ENCODE measurements at regions not wholly inside any gene's neighbourhood (a gene's known extent, or its start where the extent isn't known, plus 50 kb on each side); places are given as distances from the start of the nearest gene placed in this dataset.

DNA sequence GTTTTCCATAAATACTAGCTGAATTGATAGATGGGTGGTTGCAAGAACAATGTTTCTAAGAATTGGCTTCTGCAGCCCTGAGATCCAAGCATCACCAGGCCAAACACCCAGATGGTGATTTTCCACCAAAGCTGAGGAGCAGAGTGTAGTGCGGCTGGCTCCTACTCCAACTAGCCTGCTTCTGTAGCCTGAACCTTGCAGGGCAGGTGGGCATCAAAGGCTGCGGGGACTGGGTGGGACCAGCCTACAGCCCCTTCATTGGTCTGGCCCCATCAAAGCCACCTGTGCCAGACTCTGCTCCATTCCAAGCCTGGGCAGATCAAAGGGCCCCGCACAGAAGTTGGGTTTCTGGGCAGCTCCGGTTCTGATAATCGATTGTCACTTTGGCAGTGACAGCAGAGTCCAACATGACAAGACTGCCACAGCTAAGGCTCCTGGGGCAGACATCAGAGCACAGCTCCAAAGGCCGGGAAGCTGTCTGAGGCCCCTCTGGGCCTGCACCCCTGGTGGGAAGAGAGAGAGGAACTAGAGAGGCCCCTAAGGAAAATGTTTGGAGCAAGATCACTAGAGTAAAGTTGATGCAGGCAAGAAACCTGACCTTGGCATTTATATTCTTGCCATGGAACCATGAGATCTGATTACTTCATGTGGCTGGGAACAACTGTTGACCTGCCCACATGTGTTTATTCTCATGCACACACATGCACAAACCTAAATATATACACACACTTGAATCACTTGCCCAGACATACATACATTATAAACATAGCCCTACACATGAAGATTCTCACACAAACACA lies 582.9 kb downstream of the INSC start:
- intact Hi-C loops (cut with DNase I, micrococcal nuclease) = no loop called here
- Mint-ChIP-seq H3K9me3 (ENCODE audit: low read depth) (no peaks in the 10 kb centered on the region), H3K27ac (no peak overlapping the region), H3K36me3 (ENCODE audit: low read depth) (no peaks in the 10 kb centered on the region), H3K4me3 (no peak overlapping the region), H3K27me3 (peaks cover 1% of the 10 kb centered on the region), H3K4me1 (no peaks in the 10 kb centered on the region)
- ATAC-seq (no peak), DNase-seq (no peak)
- POLR2A ChIA-PET = interaction anchor here (0.6 kb wide), 1 partner anchor 26 kb away, joined by 3 read pairs; no protein-coding TSS in a partner anchor
- CTCF ChIA-PET = no interaction called here

- ATAC-seq = no peak
- Mint-ChIP-seq H3K36me3 (ENCODE audit: low read depth) (no peaks in the 10 kb centered on the region), H3K27ac (no peak overlapping the region), H3K27me3 (no peaks in the 10 kb centered on the region), H3K9me3 (ENCODE audit: low read depth) (no peaks in the 10 kb centered on the region), H3K4me1 (no peaks in the 10 kb centered on the region), H3K4me3 (no peak overlapping the region)
- CTCF ChIA-PET = no interaction called here
- POLR2A ChIA-PET = no interaction called here
- intact Hi-C loops (cut with DNase I, micrococcal nuclease) = no loop called here
- DNase-seq = no peak
Observed at GRCh38 chr11:15698855-15699254, 584.1 kb downstream of the INSC start.

DNA sequence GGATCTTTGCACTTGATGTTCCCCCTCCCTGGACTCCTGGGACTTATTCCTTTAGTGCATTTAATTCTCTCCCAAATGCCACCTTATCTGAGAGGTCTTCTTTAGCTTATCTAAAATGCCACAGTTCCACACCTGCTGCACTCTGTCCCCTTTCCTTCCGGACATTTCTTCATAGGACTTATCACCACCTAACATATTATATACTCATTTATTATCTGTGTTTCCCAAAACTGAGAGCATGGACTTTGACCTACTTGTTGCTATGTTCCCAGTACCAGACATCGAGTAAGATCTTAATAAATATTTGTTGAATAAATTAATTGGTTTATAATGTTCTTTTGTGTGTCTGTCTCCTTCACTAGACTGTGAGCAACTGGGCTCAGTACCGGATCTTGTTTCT lies 585.3 kb downstream of the INSC start:
- H3K9me3 Mint-ChIP-seq (ENCODE audit: low read depth) = no peaks in the 10 kb centered on the region
- no peaks in the 10 kb centered on the region for H3K4me1 Mint-ChIP-seq
- ATAC-seq (no peak), DNase-seq (no peak)
- ChIA-PET CTCF (no interaction called here), POLR2A (no interaction called here)
- no peaks in the 10 kb centered on the region for H3K36me3 Mint-ChIP-seq (ENCODE audit: low read depth)
- H3K4me3 Mint-ChIP-seq = no peak overlapping the region
- no peak overlapping the region for H3K27ac Mint-ChIP-seq
- H3K27me3 Mint-ChIP-seq = no peaks in the 10 kb centered on the region
- intact Hi-C loops (cut with DNase I, micrococcal nuclease) = no loop called here

- no peak overlapping the region for H3K27ac Mint-ChIP-seq
- no peaks in the 10 kb centered on the region for H3K36me3 Mint-ChIP-seq (ENCODE audit: low read depth)
- no peaks in the 10 kb centered on the region for H3K9me3 Mint-ChIP-seq (ENCODE audit: low read depth)
- no peak for ATAC-seq
- no peaks in the 10 kb centered on the region for H3K4me1 Mint-ChIP-seq
- H3K4me3 Mint-ChIP-seq = no peak overlapping the region
- DNase-seq = no peak
- ChIA-PET CTCF (no interaction called here), POLR2A (no interaction called here)
- no peaks in the 10 kb centered on the region for H3K27me3 Mint-ChIP-seq
- intact Hi-C loops (cut with DNase I, micrococcal nuclease) = no loop called here
Observed at GRCh38 chr11:15700456-15700855, 585.7 kb downstream of the INSC start.

GRCh38 chr11:15704064-15704463 lies 589.3 kb downstream of the INSC start:
- no peak overlapping the region for H3K4me3 Mint-ChIP-seq
- ChIA-PET CTCF (no interaction called here), POLR2A (no interaction called here)
- H3K27me3 Mint-ChIP-seq = peaks cover 3% of the 10 kb centered on the region
- ATAC-seq (no peak), DNase-seq (no peak)
- intact Hi-C loops (cut with DNase I, micrococcal nuclease) = no loop called here
- H3K4me1 Mint-ChIP-seq = no peaks in the 10 kb centered on the region
- H3K27ac Mint-ChIP-seq = no peak overlapping the region
- H3K9me3 Mint-ChIP-seq (ENCODE audit: low read depth) = no peaks in the 10 kb centered on the region
- H3K36me3 Mint-ChIP-seq (ENCODE audit: low read depth) = no peaks in the 10 kb centered on the region

- CTCF ChIA-PET = no interaction called here
- Mint-ChIP-seq H3K4me1 (no peaks in the 10 kb centered on the region), H3K36me3 (ENCODE audit: low read depth) (no peaks in the 10 kb centered on the region), H3K27ac (no peak overlapping the region), H3K27me3 (peaks cover 3% of the 10 kb centered on the region), H3K4me3 (no peak overlapping the region), H3K9me3 (ENCODE audit: low read depth) (no peaks in the 10 kb centered on the region)
- POLR2A ChIA-PET = no interaction called here
- intact Hi-C loops (cut with DNase I, micrococcal nuclease) = no loop called here
- no peak for DNase-seq
- ATAC-seq = no peak
Observed at GRCh38 chr11:15704556-15704955, 589.8 kb downstream of the INSC start.

GRCh38 chr11:15705891-15706290 lies 591.2 kb downstream of the INSC start:
- Mint-ChIP-seq H3K27ac (no peak overlapping the region), H3K9me3 (ENCODE audit: low read depth) (no peaks in the 10 kb centered on the region), H3K4me1 (no peaks in the 10 kb centered on the region), H3K4me3 (no peak overlapping the region), H3K36me3 (ENCODE audit: low read depth) (no peaks in the 10 kb centered on the region), H3K27me3 (peaks cover 3% of the 10 kb centered on the region)
- intact Hi-C loops (cut with DNase I, micrococcal nuclease) = no loop called here
- DNase-seq (no peak), ATAC-seq (no peak)
- ChIA-PET POLR2A (no interaction called here), CTCF (no interaction called here)

DNA sequence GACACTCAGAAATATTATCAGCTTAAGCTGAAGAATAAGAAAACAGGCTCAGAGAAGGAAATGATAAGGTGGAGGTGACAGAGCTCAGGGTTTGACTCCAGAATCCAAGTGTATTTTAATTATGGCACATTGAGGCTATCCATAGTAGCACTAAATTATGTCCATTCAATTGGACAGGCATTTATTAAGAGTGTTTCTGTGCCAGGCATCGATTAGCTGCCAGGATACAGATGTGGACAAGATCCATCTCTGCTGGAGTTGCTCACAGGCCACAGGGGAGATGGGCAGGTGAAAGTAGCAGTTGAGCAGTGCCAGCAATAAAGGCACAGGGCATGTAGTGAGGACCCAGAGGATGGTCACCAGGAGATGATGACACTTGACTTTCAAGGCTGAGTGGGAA lies 592.5 kb downstream of the INSC start:
- intact Hi-C loops (cut with DNase I, micrococcal nuclease) = no loop called here

GRCh38 chr11:15707971-15708370 lies 593.2 kb downstream of the INSC start:
- H3K27ac Mint-ChIP-seq = no peak overlapping the region
- H3K36me3 Mint-ChIP-seq (ENCODE audit: low read depth) = no peaks in the 10 kb centered on the region
- no peak for DNase-seq
- H3K27me3 Mint-ChIP-seq = peaks cover 3% of the 10 kb centered on the region
- no peak for ATAC-seq
- CTCF ChIA-PET = no interaction called here
- POLR2A ChIA-PET = no interaction called here
- H3K4me1 Mint-ChIP-seq = no peaks in the 10 kb centered on the region
- H3K9me3 Mint-ChIP-seq (ENCODE audit: low read depth) = no peaks in the 10 kb centered on the region
- intact Hi-C loops (cut with DNase I, micrococcal nuclease) = no loop called here
- H3K4me3 Mint-ChIP-seq = no peak overlapping the region

More for the DNA sequence above, 592.5 kb downstream of the INSC start:
- no peak for DNase-seq
- CTCF ChIA-PET = no interaction called here
- Mint-ChIP-seq H3K27ac (no peak overlapping the region), H3K27me3 (peaks cover 3% of the 10 kb centered on the region), H3K4me1 (no peaks in the 10 kb centered on the region), H3K4me3 (no peak overlapping the region), H3K9me3 (ENCODE audit: low read depth) (no peaks in the 10 kb centered on the region), H3K36me3 (ENCODE audit: low read depth) (no peaks in the 10 kb centered on the region)
- ATAC-seq = no peak
- POLR2A ChIA-PET = interaction anchor here (0.6 kb wide), 1 partner anchor 152 kb away, joined by 7 read pairs; no protein-coding TSS in a partner anchor

- H3K9me3 Mint-ChIP-seq (ENCODE audit: low read depth) = no peaks in the 10 kb centered on the region
- intact Hi-C loops (cut with DNase I, micrococcal nuclease) = no loop called here
- DNase-seq = no peak
- POLR2A ChIA-PET = no interaction called here
- CTCF ChIA-PET = no interaction called here
- H3K27ac Mint-ChIP-seq = no peak overlapping the region
- H3K36me3 Mint-ChIP-seq (ENCODE audit: low read depth) = no peaks in the 10 kb centered on the region
- ATAC-seq = no peak
- H3K4me1 Mint-ChIP-seq = no peaks in the 10 kb centered on the region
- peaks cover 3% of the 10 kb centered on the region for H3K27me3 Mint-ChIP-seq
- H3K4me3 Mint-ChIP-seq = no peak overlapping the region
Observed at GRCh38 chr11:15710580-15711275, 596.0 kb downstream of the INSC start.

GRCh38 chr11:15711311-15711710 lies 596.6 kb downstream of the INSC start:
- Mint-ChIP-seq H3K36me3 (ENCODE audit: low read depth) (no peaks in the 10 kb centered on the region), H3K27me3 (peaks cover 3% of the 10 kb centered on the region), H3K4me3 (no peak overlapping the region), H3K27ac (no peak overlapping the region), H3K9me3 (ENCODE audit: low read depth) (no peaks in the 10 kb centered on the region), H3K4me1 (no peaks in the 10 kb centered on the region)
- intact Hi-C loops (cut with DNase I, micrococcal nuclease) = no loop called here
- ATAC-seq (no peak), DNase-seq (no peak)
- ChIA-PET POLR2A (no interaction called here), CTCF (no interaction called here)

- ChIA-PET POLR2A (no interaction called here), CTCF (no interaction called here)
- DNase-seq = no peak
- Mint-ChIP-seq H3K4me3 (no peak overlapping the region), H3K4me1 (no peaks in the 10 kb centered on the region), H3K9me3 (ENCODE audit: low read depth) (no peaks in the 10 kb centered on the region), H3K27me3 (no peaks in the 10 kb centered on the region), H3K27ac (no peak overlapping the region), H3K36me3 (ENCODE audit: low read depth) (no peaks in the 10 kb centered on the region)
- intact Hi-C loops (cut with DNase I, micrococcal nuclease) = no loop called here
- ATAC-seq = no peak
Observed at GRCh38 chr11:15714641-15715399, 600.1 kb downstream of the INSC start.
